CD14-positive monocyte (primary cell): ENCODE measurements at regions not wholly inside any gene's neighbourhood (a gene's known extent, or its start where the extent isn't known, plus 50 kb on each side); places are given as distances from the start of the nearest gene placed in this dataset.

Experiments used
- DNase-seq, 3 donors: peaks; one replicate each; pipeline ENCODE4 v3.0.0-alpha.2; 2011 to 2022
- H2AFZ ChIP-seq: 2 replicates; pipeline ENCODE4 v1.6.0; 2012; ENCODE audit warnings: mild to moderate bottlenecking, low read depth, low read length, inconsistent platforms; ENCODE audit not compliant: insufficient read depth, poor library complexity, severe bottlenecking
- H3K27ac ChIP-seq, 2 donors: 1 replicate in 1 of 2; 2 replicates in 1 of 2; pipeline ENCODE4 v1.5.1; 2012 to 2013; ENCODE audit warnings: low read length in 2 of 2, control low read depth in 1 of 2, inconsistent platforms in 1 of 2, low read depth in 1 of 2, mild to moderate bottlenecking in 1 of 2
- H3K27me3 ChIP-seq, 2 donors: one replicate each; pipeline versions ENCODE4 v1.6.0 to v1.6.1; 2011 to 2013; ENCODE audit warnings: low read length in 2 of 2; ENCODE audit not compliant: control insufficient read depth in 2 of 2, insufficient read depth in 2 of 2
- H3K36me3 ChIP-seq, 2 donors: replicated peaks in 1 of 2; 1 replicate in 1 of 2; 2 replicates in 1 of 2; pipeline versions ENCODE4 v1.5.1 to v1.6.1; 2012 to 2013; ENCODE audit warnings: low read length in 2 of 2, control low read depth in 1 of 2, inconsistent platforms in 1 of 2, mild to moderate bottlenecking in 1 of 2; ENCODE audit not compliant: insufficient read depth in 2 of 2, control insufficient read depth in 1 of 2
- H3K4me1 ChIP-seq, 2 donors: 1 replicate in 1 of 2; 2 replicates in 1 of 2; pipeline versions ENCODE4 v1.5.1 to v1.6.1; 2012 to 2013; ENCODE audit warnings: low read length in 2 of 2, control low read depth in 1 of 2, inconsistent platforms in 1 of 2, mild to moderate bottlenecking in 1 of 2, moderate library complexity in 1 of 2; ENCODE audit not compliant: insufficient read depth in 2 of 2, control insufficient read depth in 1 of 2
- H3K4me2 ChIP-seq: replicated peaks from 2 replicates; pipeline ENCODE3; 2012; ENCODE audit warnings: low read length, moderate library complexity, mild to moderate bottlenecking; ENCODE audit not compliant: poor library complexity, severe bottlenecking; ENCODE audit errors: extremely low read depth
- H3K4me3 ChIP-seq, 3 experiments: fragments of 200-600 bp in 1 of 3; sonication (generic) in 1 of 3; replicated peaks in 1 of 3; 1 replicate in 2 of 3; 2 replicates in 1 of 3; pipeline ENCODE4 v1.5.1; 2011 to 2013; ENCODE audit warnings: low read length in 3 of 3, mild to moderate bottlenecking in 3 of 3, control low read depth in 2 of 3, low read depth in 2 of 3, inconsistent platforms in 1 of 3, moderate library complexity in 1 of 3
- H3K79me2 ChIP-seq: 2 replicates; pipeline ENCODE4 v1.6.0; 2012; ENCODE audit warnings: mild to moderate bottlenecking, control low read depth, inconsistent platforms, low read length, moderate library complexity; ENCODE audit not compliant: insufficient read depth
- H3K9ac ChIP-seq: 2 replicates; pipeline ENCODE4 v1.6.0; 2017; ENCODE audit warnings: low read length, mild to moderate bottlenecking; ENCODE audit not compliant: insufficient read depth, poor library complexity, severe bottlenecking
- H3K9me3 ChIP-seq, 2 donors: replicated peaks in 1 of 2; 1 replicate in 1 of 2; 2 replicates in 1 of 2; pipeline versions ENCODE4 v1.5.1 to v1.6.1; 2012 to 2013; ENCODE audit warnings: low read length in 2 of 2, control low read depth in 1 of 2; ENCODE audit not compliant: control insufficient read depth in 1 of 2, insufficient read depth in 1 of 2
- H4K20me1 ChIP-seq: 2 replicates; pipeline ENCODE4 v1.6.0; 2012; ENCODE audit warnings: mild to moderate bottlenecking, low read length, control low read depth, moderate library complexity; ENCODE audit not compliant: insufficient read depth
- H3K27ac Mint-ChIP-seq, 7 donors: one replicate each; pipeline ENCODE4 v1.8.0; 2020; ENCODE audit warnings: mild to moderate bottlenecking in 7 of 7, mixed read lengths in 7 of 7, moderate library complexity in 6 of 7, inconsistent platforms in 2 of 7
- H3K27me3 Mint-ChIP-seq, 3 donors: one replicate each; pipeline ENCODE4 v1.8.0; 2021 to 2022; ENCODE audit warnings: low read depth in 3 of 3, mild to moderate bottlenecking in 3 of 3, mixed read lengths in 3 of 3, moderate library complexity in 3 of 3, inconsistent platforms in 1 of 3
- H3K36me3 Mint-ChIP-seq, 2 donors: one replicate each; pipeline ENCODE4 v1.8.0; 2020; ENCODE audit warnings: mixed read lengths in 2 of 2, inconsistent platforms in 1 of 2, mild to moderate bottlenecking in 1 of 2
- H3K4me1 Mint-ChIP-seq: one replicate; pipeline ENCODE4 v1.8.0; 2020; ENCODE audit warnings: mild to moderate bottlenecking, mixed read lengths
- H3K4me3 Mint-ChIP-seq, 2 donors: one replicate each; pipeline ENCODE4 v1.8.0; 2020; ENCODE audit warnings: mild to moderate bottlenecking in 2 of 2, mixed read lengths in 2 of 2, moderate library complexity in 1 of 2
- H3K9me3 Mint-ChIP-seq, 7 donors: one replicate each; pipeline ENCODE4 v1.8.0; 2020 to 2022; ENCODE audit warnings: mixed read lengths in 7 of 7, mild to moderate bottlenecking in 6 of 7, moderate library complexity in 6 of 7, inconsistent platforms in 2 of 7
- CTCF ChIP-seq: fragments of 200-600 bp; IDR thresholded peaks from one replicate; pipeline ENCODE4 v1.8.0; 2022; ENCODE audit warnings: antibody characterized with exemption, mild to moderate bottlenecking
- WGBS: methylation state at CpG from one replicate; pipeline ENCODE4 v1.1.5; 2013; ENCODE audit warnings: missing lambda C conversion rate; ENCODE audit not compliant: insufficient coverage; 5-methylcytosine and 5-hydroxymethylcytosine counted together
- intact Hi-C, 2 donors: fragments of 100-400 bp; cut with micrococcal nuclease; formaldehyde crosslinking; loops; one replicate each; pipeline versions ENCODE4 v1.15.0 to v1.15.1; 2023

GRCh38 chr4:80137631-80138030 lies 59.7 kb upstream of the PRDM8 start:
- Histone ChIP-seq H3K9me3 (no peaks in the 10 kb centered on the region), H4K20me1 (no peaks in the 10 kb centered on the region), H2AFZ (no peak overlapping the region), H3K4me3 (no peak overlapping the region), H3K36me3 (no peaks in the 10 kb centered on the region), H3K9ac (no peak overlapping the region), H3K27ac (no peak overlapping the region), H3K27me3 (no peaks in the 10 kb centered on the region), H3K79me2 (no peaks in the 10 kb centered on the region), H3K4me2 (no peak overlapping the region), H3K4me1 (peaks cover 28 to 38% of the 10 kb centered on the region in 2 donors)
- TF ChIP-seq CTCF = no peak
- intact Hi-C loops = no loop called here
- Mint-ChIP-seq H3K9me3 (no peaks in the 10 kb centered on the region), H3K4me3 (no peak overlapping the region), H3K27ac (peak overlapping the region in 1 of 7 donors; percentile 2), H3K27me3 (peaks cover 0 to 2% (median 0%) of the 10 kb centered on the region in 3 donors), H3K4me1 (peaks cover 38% of the 10 kb centered on the region), H3K36me3 (no peaks in the 10 kb centered on the region)
- no peak for DNase-seq
- WGBS = no CpG with 5 or more reads among the region's 5 CpGs

GRCh38 chr4:80136270-80136669 lies 61.0 kb upstream of the PRDM8 start:
- Mint-ChIP-seq H3K9me3 (no peaks in the 10 kb centered on the region), H3K36me3 (no peaks in the 10 kb centered on the region), H3K27ac (no peak overlapping the region), H3K4me3 (no peak overlapping the region), H3K27me3 (peaks cover 0 to 2% (median 0%) of the 10 kb centered on the region in 3 donors), H3K4me1 (peaks cover 29% of the 10 kb centered on the region)
- Histone ChIP-seq H3K27me3 (no peaks in the 10 kb centered on the region), H3K4me1 (peaks cover 20 to 28% of the 10 kb centered on the region in 2 donors), H3K9me3 (no peaks in the 10 kb centered on the region), H3K4me3 (no peak overlapping the region), H2AFZ (no peak overlapping the region), H4K20me1 (no peaks in the 10 kb centered on the region), H3K9ac (no peak overlapping the region), H3K27ac (no peak overlapping the region), H3K36me3 (no peaks in the 10 kb centered on the region), H3K4me2 (no peak overlapping the region), H3K79me2 (no peaks in the 10 kb centered on the region)
- intact Hi-C loops = no loop called here
- DNase-seq = no peak
- TF ChIP-seq CTCF = no peak
- WGBS = no CpG with 5 or more reads among the region's 1 CpG
